KG1 (cell line): ENCODE measurements at regions not wholly inside any gene's neighbourhood (a gene's known extent, or its start where the extent isn't known, plus 50 kb on each side); places are given as distances from the start of the nearest gene placed in this dataset.

Source experiments
- DNase-seq: peaks from one replicate; lab custom pipeline; 2025; lab: John Stamatoyannopoulos, UW

DNA sequence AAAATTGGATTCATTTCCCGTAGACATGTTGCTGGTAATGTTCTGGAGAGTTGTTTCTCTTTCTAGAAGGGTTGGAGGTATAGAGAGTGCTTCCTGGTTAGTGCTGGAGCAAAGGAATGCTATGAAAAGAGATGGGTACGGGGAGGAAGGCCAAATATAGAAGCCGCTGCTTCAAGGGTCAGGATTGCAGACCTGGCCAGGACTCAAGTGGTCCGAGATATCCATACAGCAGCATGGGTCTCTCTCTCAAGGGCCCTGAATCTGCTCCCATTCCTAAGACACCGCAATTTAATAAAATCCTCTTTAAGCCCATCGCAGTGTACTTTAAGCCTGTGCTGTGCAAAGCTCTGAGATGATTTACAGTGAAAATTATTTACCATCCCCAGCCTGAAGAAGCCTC is 287.0 kb downstream of the FAM43A start:
- no peak for DNase-seq

DNA sequence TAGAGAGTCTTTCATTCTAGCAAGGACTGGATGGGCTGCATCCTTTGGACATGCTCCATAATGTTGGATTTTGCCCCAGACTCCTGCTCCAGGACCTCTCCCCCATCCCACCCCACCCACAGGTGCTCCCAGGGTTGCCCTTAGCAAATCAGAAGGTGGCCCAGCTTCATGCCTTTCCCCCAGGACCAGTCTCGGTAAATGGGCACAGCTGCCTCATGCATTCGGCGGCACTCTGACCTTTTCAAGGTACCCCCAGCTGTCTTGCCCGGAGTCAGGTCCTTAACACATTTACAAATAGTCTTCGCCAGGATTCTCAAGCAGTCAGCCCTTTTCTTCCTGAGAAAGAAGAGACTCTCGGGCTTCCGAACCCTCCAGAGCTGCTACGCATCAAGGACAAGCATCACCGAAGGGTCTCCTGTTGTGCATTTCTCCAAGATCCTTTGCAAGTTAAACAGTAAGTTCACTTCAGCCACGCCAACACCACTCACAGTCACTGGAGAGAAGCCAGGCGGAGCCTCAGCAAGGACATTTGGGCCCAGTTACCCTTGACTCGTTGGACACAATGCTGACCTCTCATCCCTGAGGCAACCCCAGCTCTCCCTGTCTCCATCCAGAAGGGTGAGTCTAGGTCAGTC is 287.8 kb downstream of the FAM43A start:
- no peak for DNase-seq

DNA sequence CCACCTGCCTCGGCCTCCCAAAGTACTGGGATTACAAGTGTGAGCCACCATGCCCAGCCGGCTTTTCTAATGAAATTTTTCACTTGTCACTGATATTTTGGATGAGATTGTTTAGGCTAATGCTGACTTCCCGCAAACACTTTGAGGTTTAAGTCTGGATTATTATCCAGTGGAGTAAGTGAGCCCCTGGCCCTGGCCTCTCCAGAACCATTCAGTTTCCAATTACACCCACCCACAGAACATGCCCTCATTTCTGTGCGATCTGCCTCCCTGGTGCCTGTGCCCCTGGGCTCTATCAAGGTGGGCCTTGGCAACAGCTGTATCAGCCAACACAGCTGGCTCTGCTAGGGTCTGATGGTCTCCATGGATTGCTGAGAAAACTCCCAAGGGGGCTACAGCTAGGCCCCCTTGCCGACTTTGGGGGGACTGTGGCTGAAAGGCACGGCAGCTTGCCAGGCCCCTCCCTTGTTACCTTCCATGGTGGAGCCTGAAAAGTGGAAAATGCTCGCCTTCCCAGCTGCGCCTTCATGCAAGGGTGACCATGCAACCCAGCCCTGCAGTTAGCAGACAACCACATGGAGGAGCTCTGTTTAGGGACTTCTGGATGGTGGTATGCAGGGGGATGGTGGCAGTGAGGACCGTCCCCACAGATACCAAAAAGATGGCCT is 288.9 kb downstream of the FAM43A start:
- no peak for DNase-seq

DNA sequence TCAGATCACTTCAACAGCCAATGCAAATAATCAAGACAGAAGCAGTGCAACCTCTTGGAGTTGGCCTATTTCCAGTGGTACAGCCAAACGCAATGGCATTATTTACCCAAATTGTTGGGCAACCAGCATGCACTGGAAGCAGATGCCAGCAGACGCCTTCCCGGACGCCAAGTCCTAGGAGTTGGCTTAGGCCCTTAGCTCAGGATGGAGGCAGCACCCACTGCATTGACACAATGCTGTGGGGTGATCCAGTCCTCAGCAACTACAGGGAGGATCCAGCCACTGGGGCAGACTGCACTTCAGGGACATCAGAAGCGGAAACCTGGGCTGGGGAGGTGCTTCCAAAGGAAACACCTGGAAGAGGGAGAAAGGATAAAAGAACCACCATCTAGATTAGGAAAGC is 290.4 kb downstream of the FAM43A start:
- DNase-seq = no peak

DNA sequence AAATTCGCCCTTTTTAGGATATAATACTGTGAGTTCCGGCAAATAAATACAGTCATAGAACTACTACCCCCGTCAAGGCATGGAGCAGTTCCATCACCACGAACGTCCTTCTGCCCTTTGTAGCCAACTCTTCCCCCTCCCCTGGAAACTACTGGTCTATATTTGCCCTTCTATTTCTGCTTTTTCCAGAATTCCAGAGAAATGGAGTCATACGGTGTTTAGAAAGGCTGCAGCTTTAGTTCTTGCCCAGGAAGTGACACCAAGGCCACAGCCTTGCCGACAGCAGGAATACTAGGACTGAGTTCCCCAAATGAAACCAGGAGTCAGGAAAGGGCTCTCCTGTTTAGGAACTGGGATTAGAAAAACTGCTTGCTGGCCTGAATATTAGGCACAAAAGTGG is 291.2 kb downstream of the FAM43A start:
- DNase-seq = no peak

DNA sequence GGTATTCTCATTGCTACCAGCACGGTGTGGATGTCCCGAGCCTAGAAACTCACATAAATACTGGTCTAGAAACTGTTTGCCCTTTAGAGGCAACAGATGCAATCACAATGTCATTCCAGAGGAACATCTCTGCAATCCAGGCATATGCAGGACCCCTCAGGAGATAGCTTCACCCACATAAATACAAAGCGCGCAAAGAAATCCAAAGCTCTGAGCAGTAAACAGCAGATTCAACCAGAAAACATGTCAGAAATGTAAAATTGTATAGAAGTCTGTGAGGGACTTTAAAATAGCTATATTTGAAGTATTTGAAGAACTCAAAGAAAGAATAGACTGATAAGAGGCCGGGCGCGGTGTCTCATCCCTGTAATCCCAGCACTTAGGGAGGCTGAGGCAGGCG is 291.7 kb downstream of the FAM43A start:
- DNase-seq = no peak

DNA sequence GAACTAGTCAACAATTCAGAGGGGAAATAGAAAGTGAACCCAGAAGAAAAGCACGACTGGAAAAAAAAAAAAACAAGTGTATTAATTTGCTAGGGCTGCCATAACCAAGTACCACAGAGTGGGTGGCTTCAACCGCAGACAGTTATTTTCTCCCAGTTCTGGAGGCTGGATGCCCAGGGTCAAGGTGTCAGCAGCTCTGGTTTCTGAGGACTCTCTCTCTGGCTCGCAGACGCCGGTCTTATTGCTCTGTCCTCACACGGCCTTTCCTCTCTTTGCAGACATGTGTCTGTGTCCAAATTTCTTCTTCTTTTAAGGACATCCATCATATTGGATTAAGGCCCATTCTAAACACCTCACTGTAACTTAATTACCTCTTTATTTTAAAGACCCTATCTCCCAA is 291.8 kb downstream of the XXYLT1 start:
- DNase-seq = no peak

DNA sequence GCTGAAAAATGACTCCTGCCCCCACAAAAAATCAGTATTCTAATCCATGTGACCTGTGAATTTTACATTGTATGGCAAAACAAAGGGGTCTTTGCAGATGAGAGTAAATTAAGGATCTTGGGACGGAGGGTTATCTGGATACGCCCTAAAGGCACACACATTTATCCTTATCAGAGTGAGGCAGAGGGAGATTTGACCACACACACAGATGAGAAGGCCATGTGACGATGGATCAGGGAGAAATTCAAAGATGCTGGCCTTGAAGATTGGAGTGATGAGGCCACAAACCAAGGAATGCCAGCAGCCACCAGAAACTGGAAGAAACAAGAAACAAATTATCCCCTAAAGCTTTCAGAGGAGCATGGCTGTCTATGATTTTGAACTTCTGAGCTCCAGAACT is 288.5 kb downstream of the XXYLT1 start:
- DNase-seq = no peak

DNA sequence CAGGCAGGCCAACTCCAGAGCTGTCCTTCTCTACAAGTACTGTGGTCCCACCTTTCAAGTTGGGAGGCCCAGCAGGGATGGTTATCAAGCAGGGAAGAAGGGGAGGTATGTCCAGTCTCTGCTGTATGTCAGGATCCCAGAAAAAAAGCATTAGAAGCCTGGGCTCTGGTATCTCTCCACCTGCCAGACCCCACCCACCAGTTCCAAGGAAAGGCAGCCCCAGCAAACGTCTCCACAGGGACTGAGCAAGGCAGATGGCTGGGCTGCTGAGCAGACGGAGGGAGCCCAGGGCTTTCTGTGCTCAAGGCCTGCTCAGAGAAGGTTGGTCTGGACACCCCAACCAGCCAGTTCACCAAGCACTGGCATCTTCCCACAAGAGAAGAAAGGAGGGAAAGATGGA is 287.8 kb downstream of the XXYLT1 start:
- DNase-seq = no peak

DNA sequence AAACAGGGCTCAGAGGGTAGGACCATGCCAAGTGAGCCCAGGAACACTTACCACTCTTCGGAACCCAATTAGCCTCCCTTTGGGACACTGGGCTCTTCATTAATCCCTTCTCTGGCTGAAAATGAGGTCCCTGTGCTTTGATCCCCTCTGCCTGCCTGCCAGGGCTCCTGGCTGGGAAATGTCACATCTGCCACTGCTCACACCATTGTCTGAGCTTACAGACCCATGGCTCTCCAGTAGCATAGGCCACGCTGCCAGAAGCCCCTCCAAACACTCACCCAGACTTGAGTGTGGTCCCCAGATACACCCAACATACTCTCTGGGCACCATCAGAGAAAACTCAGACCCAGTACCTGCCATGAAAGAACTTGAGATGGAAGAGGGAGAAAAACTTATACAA is 287.3 kb downstream of the XXYLT1 start:
- DNase-seq = no peak

DNA sequence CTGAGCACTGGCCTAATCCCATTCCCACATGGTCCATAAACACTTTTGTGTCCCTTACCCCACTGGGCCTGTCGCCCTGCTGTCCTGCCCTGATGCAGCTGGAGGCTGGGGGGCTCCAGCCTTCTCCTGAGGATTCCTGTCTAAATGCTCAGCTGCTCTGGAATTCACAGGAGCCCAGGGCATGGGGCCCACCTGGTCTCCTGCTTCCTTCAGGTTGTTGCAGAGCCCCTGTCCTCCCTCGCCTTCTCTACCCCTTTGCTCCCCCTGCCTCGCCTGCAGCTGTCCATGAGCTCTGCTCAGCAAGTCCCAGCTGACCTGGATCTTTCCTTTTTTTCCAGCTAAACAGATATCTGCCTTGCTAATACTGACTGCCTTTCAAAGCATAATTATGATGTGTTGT is 286.9 kb downstream of the XXYLT1 start:
- DNase-seq = no peak

DNA sequence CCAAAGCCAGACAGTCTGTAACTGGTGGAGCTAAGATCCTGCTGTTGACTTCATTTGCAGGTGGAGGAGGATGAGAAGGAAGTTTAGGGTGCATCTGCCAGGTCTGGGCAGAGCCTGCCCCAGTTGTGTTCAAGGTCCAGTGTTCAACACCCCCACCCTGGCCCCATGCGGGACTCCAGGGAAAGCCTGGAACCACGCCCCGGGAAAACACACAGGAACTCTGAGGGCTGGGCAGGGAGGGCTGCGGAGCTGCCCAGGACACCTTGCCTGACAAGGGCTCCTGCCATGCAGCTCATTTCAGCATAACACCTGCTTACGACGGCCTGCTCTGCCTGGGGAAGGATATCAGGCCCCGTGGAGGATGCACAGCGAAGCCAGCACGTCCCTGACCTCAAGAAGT is 286.3 kb downstream of the XXYLT1 start:
- no peak for DNase-seq

DNA sequence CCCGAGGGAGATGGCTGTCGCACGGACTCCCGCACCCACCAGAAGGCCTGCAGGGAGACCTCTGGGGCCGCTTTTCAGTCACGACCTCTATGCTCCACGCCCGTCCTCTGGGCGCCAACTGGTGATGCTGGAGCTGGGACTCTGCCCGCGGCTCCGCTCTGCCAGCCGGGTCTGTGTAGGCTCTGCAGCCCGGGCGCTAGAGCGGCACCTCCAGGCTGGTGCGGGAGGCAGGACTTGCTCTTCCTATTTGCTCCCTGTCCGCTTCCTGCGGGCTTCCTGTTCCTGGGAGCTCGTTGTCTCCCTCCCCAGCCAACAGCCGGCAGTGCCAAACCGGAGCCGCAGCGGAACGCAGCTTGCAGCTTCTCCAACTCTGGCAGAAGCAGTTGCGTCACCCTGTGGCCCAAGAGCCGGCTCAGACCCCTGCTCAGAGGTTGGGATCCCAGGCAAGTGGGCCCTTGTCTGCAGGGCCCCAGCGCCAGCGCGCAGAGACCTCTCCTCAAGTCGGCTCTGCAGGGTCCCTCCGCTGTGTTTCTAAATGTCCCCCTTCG is 285.9 kb downstream of the XXYLT1 start:
- no peak for DNase-seq

DNA sequence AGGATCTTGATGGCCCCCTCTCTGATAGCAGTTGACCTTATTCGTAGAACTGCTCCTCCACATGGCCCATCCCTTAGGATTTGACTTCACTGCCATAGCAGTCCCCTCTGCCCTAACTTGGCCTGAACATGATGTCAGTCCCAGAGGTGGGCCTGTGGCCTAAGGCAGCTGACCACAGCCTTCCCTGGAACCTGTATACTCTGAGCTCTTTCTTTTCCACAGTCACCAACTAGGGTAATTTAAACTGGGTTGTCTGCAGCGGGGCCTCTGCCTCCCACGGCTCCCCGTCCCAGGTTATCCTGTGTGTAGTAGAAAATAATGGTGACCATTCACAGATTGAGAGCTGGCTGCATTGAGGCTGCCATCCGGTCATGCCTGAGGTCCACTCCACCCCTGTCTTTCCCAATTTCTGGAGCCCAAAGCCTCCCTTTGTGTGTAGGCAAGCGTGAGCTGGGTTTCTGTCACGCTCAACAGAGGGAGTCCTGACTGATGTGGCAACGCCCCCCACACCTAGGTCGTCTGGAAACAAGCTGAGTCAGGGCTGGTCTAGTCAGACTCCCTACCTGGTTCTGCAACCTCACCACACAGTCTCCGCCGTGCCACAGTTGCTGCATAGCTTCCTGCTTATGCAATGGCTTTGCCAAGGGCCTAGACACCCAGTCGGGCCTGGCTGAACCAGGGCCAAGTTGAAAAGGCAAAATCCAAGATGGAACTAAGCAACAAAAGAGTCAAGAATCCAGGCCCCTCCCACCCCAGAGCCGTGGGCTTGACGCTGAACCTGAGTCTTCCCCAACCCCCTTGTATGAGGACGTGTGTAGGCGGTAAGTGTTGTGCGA is 284.5 kb downstream of the XXYLT1 start:
- peak; percentile 16 for DNase-seq

DNA sequence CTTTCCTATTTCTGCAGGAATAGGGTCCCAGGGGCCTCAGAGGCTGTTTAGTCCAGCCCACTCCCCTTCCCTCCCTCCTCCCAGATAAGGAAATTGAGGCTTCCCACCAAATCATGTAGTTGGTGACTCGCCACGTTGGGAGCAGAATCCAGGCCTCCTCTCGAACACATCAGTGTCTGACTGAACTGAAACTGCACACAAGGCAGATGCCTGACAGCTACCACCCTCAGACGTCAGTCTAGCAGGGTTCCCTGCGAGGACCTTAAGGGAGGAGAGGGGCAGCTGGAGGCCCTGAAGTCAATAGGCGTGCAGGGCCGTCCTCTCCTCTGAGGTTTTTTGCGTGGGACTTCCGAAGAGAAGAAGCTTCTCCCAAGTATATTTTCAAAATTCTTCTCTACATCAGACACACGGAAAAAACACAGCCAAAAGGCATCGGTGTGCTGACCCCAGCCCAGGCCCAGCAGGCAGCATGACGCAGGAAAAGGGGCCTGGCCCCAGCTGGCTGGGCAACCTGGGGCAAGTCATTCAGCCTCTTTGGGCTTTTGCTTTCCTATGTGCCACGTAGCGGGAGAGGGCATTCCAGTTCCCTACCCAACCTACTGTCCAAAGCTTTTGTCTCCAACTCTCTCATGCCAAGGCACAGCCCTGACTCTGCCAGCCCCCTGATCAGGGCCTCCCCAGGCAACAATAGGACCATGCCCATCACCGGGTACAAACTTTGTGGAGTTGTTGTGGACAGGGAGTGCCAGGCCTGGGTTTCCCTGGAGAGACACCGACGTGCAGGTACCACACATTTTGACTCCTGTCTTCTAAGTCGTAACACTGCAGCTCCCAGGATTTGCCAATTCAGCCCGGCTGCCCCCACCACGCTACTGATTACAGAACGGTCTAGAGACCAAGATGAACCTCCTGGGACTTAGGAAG is 283.1 kb downstream of the XXYLT1 start:
- no peak for DNase-seq

DNA sequence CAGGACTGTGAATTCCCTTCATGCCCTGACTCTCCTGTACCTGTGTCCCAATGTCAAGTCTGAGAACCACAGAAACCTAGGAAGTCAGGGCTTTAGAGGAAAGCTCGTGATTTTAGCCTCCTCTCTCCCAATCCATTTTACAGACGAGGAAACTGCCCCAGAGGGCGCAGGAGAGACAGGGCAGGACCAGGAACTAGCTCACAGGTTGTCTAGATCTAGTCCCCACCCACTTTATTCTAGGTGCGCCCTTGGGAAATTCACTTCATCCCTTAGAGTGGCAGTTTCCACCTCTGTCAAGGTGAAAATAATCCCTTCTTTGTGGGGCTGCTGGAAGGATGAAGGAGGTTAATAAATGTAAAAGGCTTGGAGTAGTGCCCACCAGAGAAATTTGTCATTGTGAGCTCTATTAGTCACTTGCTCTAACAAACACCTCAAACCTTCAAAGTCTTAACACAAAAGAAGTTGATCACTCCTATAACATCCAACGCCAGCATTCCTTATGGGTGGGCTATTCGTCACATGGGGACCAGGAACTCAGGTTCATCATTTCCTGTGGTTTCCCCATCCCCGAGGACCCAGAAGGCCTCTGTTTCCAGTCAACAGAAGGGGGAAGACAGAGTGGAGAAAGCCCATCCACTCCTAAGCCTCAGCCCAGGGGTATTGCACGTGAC is 282.3 kb downstream of the XXYLT1 start:
- no peak for DNase-seq

DNA sequence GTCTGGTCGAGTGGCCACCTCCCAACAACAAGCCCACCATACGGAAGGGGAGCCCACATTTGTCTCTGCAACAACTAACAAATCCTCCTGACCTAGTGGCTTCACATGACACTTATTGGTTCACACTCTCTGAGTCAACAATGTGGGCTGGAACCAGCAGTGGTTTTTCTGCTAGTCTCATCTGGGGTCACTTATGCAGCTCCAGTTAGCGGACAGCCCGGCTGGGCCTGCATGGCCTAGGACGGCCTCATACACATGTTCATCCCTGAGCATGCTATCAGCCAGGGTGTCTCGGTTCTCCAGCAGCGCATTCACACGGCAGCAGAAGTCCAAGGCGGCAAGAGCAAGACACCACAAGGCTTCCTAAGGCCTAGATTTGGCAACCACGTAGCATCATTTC is 281.7 kb downstream of the XXYLT1 start:
- DNase-seq = no peak

DNA sequence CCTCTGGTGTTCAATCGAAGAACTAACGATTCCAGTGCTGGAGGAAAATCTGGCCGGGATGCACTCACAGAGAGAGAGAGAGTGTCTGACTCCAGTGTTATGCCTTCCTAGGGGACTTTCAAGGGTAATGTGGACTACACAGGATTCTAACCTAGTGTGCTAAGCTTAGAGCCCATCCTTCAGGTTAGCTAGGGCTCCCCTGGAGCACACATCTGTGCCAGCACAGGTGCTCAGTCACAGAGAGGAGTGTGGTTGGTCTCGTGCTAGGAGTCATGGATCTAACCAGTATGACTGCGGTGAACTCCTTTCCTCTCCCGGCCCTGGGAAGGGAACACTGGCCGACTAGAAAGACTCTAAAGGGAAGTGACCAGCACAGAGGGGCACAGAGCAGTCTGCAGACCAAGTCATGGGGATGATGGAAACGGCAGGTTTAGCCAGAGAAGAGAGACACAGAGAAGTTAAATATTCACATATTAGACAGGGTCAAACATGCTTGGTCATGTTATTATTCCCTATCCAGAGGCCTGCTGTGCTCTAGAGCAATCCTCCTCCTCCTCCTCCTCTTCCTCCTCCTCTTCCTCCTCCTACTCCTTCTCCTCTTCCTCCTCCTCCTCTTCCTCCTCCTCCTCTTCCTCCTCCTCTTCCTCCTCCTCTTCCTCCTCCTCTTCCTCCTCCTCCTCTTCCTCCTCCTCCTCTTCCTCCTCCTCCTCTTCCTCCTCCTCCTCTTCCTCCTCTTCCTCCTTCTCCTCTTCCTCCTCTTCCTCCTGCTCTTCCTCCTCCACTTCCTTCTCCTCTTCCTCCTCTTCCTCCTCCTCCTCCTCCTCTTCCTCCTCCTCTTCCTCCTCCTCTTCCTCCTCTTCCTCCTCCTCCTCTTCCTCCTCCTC is 280.3 kb downstream of the XXYLT1 start:
- DNase-seq = no peak

DNA sequence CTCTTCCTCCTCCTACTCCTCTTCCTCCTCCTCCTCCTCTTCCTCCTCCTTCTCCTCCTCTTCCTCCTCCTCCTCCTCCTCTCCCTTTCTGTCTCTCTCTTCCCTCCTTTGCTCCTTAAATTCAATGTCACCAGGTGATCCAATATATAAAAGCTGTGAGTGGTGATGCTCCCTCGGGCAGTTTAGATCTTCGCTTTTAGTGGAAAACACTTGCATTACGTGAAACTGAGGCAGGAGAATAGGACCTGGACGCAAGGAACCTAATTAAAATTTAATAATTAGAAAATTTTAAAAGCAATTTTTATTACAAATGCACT is 279.7 kb downstream of the XXYLT1 start:
- DNase-seq = no peak

DNA sequence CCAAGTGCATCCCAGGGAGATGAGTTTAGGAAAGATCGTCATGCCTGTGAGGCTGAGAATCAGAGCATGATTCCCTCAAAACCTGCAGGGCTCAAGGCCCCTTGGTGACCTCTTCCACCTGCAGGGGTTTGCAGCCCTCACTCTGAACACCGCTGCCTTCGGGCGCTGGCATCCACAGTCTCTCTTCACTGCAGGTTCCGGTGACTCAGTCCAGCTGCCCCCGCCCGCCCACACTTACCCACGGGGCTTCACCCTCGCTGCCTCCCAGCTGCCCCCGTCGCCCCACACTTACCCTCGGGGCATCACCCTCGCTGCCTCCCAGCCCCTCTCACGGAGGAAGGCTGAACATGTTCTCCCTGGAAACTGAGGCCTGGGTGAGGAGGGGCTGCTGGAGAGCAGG is 277.1 kb downstream of the XXYLT1 start:
- DNase-seq = no peak
